ENCODE measurements at regions not wholly inside any gene's neighbourhood (a gene's known extent, or its start where the extent isn't known, plus 50 kb on each side); places are given as distances from the start of the nearest gene placed in this dataset.
"Not testable (repeated sequence)": the region's sequence is repeated elsewhere in the genome, so short reads cannot be mapped to it uniquely, and the experiment has no call there.

GRCh38 chr4:134948110-134948642 is 746.6 kb upstream of the PABPC4L start:
- TF ChIP-seq CTCF (IDR thresholded peaks at IDR 0.05; ENCODE audit: low read depth, low read length) = no peak
- Histone ChIP-seq H3K27me3 (no peaks in the 10 kb centered on the region), H3K36me3 (no peaks in the 10 kb centered on the region), H3K4me3 (ENCODE audit: low read depth, low read length) (no peak overlapping the region), H3K9me3 (no peaks in the 10 kb centered on the region), H3K4me1 (no peaks in the 10 kb centered on the region)
- DNase-seq = no peak

DNA sequence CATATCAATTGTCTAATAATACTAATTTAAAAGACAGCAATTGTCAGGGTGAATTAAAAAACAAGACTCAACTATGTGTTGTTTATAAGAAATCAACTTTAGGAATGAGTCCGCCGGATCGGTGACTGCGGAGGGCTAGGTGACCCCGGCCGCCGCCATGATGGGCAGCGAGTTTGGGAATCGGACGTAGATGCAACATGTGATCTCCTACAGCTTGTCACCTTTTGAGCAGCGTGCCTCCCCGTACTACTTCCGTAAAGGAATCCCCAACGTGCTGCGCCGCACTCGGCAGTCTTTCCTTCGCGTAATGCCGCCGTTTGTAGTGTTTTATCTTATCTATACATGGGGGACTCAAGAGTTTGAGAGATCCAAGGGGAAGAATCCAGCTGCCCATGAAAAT is 742.5 kb upstream of the PABPC4L start:
- TF ChIP-seq CTCF (IDR thresholded peaks at IDR 0.05; ENCODE audit: low read depth, low read length) = no peak
- H3K4me3 ChIP-seq (ENCODE audit: low read depth, low read length) = no peak overlapping the region

DNA sequence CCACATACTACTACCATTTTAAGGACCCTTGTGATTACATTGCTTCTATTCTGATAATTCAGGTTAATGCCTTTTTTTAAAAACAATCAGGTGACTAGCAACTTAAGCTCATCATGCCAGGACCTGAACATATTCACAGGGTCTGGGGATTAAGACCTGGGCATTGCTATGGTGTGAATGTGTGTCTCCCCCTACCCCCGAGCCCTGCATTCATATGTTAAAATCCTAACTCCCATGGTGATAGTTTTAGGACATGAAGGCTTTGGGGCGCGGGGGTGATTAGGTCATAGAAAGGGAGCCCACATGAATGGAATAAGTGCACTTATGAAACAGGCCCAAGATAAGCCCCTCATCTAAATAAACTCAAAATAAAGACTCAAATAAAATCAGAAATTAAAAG is 734.4 kb upstream of the PABPC4L start:
- no peak for TF ChIP-seq CTCF (IDR thresholded peaks at IDR 0.05; ENCODE audit: low read depth, low read length)
- no peaks in the 10 kb centered on the region for H3K9me3 ChIP-seq
- no peak for DNase-seq
- no peaks in the 10 kb centered on the region for H3K36me3 ChIP-seq
- H3K4me1 ChIP-seq = no peaks in the 10 kb centered on the region; the same call in 1 of the 2 replicates
- no peaks in the 10 kb centered on the region for H3K27me3 ChIP-seq
- H3K4me3 ChIP-seq (ENCODE audit: low read depth, low read length) = no peak overlapping the region

More for the DNA sequence above, 742.5 kb upstream of the PABPC4L start:
- Histone ChIP-seq H3K4me1 (no peaks in the 10 kb centered on the region), H3K9me3 (no peaks in the 10 kb centered on the region), H3K27me3 (no peaks in the 10 kb centered on the region), H3K36me3 (no peaks in the 10 kb centered on the region)
- no peak for DNase-seq

DNA sequence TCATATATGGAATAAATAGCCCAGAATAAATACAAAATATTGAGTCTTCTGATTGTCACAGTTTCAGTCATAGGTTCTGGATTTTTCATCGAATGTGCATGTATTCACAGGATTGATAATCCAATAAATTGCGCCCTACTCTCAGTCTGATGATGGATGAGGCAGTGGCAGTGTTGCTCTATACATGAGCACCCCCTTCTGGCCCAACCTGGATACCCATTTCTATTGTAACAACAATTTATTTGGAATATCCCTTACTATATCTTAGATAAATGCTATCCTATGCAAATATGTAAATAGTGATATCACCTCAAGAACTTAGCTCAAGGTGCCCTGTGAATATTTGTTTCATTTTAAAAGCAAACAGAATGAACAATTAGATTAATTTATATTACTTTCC is 733.7 kb upstream of the PABPC4L start:
- H3K27me3 ChIP-seq = no peaks in the 10 kb centered on the region
- DNase-seq = peak; percentile 63
- H3K4me1 ChIP-seq = no peaks in the 10 kb centered on the region; the same call in 1 of the 2 replicates
- peak; percentile 78 for TF ChIP-seq CTCF (IDR thresholded peaks at IDR 0.05; ENCODE audit: low read depth, low read length)
- no peak overlapping the region for H3K4me3 ChIP-seq (ENCODE audit: low read depth, low read length)
- no peaks in the 10 kb centered on the region for H3K9me3 ChIP-seq
- H3K36me3 ChIP-seq = no peaks in the 10 kb centered on the region

- Histone ChIP-seq H3K4me3 (ENCODE audit: low read depth, low read length) (no peak overlapping the region), H3K36me3 (no peaks in the 10 kb centered on the region), H3K9me3 (no peaks in the 10 kb centered on the region), H3K27me3 (no peaks in the 10 kb centered on the region), H3K4me1 (no peaks in the 10 kb centered on the region; the same call in 1 of the 2 replicates)
- TF ChIP-seq CTCF (IDR thresholded peaks at IDR 0.05; ENCODE audit: low read depth, low read length) = no peak
- DNase-seq = no peak
Observed at GRCh38 chr4:134934036-134934808, 732.6 kb upstream of the PABPC4L start.

- H3K27me3 ChIP-seq = no peaks in the 10 kb centered on the region
- H3K36me3 ChIP-seq = no peaks in the 10 kb centered on the region
- no peaks in the 10 kb centered on the region for H3K4me1 ChIP-seq
- no peak for DNase-seq
- H3K9me3 ChIP-seq = no peaks in the 10 kb centered on the region
- no peak for TF ChIP-seq CTCF (IDR thresholded peaks at IDR 0.05; ENCODE audit: low read depth, low read length)
- no peak overlapping the region for H3K4me3 ChIP-seq (ENCODE audit: low read depth, low read length)
Observed at GRCh38 chr4:134915355-134915754, 713.8 kb upstream of the PABPC4L start.

DNA sequence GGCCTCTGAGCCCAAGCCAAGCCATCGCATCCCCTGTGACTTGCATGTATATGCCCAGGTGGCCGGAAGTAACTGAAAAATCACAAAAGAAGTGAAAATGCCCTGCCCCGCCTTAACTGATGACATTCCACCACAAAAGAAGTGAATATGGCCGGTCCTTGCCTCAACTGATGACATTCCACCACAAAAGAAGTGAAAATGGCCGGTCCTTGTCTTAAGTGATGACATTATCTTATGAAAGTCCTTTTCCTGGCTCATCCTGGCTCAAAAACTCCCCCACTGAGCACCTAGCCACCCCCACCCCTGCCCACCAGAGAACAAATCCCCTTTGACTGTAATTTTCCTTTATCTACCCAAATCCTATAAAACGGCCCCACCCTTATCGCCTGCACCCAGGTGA is 712.7 kb upstream of the PABPC4L start:
- not testable (repeated sequence) for H3K27me3 ChIP-seq; DNase-seq; H3K36me3 ChIP-seq; H3K4me3 ChIP-seq (ENCODE audit: low read depth, low read length); H3K4me1 ChIP-seq; H3K9me3 ChIP-seq

All from BE2C (cell line).